ENCODE measurements at regions not wholly inside any gene's neighbourhood (a gene's known extent, or its start where the extent isn't known, plus 50 kb on each side); places are given as distances from the start of the nearest gene placed in this dataset.
"Not testable (repeated sequence)": the region's sequence is repeated elsewhere in the genome, so short reads cannot be mapped to it uniquely, and the experiment has no call there.

DNA sequence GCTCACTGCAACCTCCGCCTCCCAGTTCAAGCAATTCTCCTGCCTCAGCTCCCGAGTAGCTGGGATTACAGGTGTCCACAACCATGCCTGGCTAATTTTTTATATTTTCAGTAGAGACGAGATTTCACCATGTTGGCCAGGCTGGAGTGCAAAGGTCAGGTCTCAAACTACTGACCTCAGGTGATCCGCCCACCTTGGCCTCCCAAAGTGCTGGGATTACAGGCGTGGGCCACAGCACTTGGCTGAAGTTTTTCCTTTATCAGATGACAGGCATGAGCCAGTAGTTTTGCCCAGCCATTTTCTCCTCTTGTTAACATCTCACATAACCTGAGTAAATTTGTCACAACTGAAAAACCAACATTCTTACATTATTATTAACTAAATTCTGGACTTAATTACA, 470.7 kb upstream of the C16orf82 start:
- not testable (repeated sequence) for H3K4me3 Mint-ChIP-seq (ENCODE audit: low read depth); DNase-seq (ENCODE audit: low spot score); H3K27me3 Mint-ChIP-seq (ENCODE audit: low read depth); H3K9me3 Mint-ChIP-seq
- H3K27ac Mint-ChIP-seq, result peak overlapping the region; percentile 72
- peaks cover 17% of the 10 kb centered on the region for H3K36me3 Mint-ChIP-seq (ENCODE audit: low read depth)
- intact Hi-C loops (cut with micrococcal nuclease), result loop anchor here (10.0 kb wide), 3 partner anchors 579 to 769 kb away; no protein-coding TSS in a partner anchor
- peaks cover 66% of the 10 kb centered on the region for H3K4me1 Mint-ChIP-seq (ENCODE audit: low read depth)

DNA sequence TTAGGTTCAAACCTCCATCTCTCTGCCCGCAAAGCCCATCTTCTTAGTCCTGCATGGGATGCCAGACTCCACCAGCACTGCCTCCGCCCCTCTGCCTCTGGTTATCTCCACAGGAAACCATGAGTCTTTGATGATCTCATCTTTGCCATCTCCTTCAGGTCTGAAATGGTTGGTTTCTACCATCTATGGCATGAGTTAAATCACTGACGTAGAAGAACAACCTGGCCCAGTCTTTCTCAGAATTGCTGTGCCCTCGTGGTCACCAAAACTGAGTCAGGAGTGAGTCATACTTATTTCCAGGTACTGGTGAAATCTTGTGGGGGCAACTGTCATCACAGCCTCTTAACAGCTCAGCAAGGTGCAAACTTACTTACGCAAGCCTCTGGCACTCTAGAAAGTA, 468.7 kb upstream of the C16orf82 start:
- peak; percentile 82 for DNase-seq (ENCODE audit: low spot score)
- intact Hi-C loops (cut with micrococcal nuclease), result loop anchor here (1.0 to 10.0 kb wide), 8 partner anchors 67 to 805 kb away; no protein-coding TSS in a partner anchor
- Mint-ChIP-seq H3K4me1 (ENCODE audit: low read depth) (peaks cover 76% of the 10 kb centered on the region), H3K9me3 (peaks cover 4% of the 10 kb centered on the region), H3K4me3 (ENCODE audit: low read depth) (peak overlapping the region; percentile 51), H3K27me3 (ENCODE audit: low read depth) (no peaks in the 10 kb centered on the region), H3K27ac (peak overlapping the region; percentile 94), H3K36me3 (ENCODE audit: low read depth) (peaks cover 20% of the 10 kb centered on the region)

DNA sequence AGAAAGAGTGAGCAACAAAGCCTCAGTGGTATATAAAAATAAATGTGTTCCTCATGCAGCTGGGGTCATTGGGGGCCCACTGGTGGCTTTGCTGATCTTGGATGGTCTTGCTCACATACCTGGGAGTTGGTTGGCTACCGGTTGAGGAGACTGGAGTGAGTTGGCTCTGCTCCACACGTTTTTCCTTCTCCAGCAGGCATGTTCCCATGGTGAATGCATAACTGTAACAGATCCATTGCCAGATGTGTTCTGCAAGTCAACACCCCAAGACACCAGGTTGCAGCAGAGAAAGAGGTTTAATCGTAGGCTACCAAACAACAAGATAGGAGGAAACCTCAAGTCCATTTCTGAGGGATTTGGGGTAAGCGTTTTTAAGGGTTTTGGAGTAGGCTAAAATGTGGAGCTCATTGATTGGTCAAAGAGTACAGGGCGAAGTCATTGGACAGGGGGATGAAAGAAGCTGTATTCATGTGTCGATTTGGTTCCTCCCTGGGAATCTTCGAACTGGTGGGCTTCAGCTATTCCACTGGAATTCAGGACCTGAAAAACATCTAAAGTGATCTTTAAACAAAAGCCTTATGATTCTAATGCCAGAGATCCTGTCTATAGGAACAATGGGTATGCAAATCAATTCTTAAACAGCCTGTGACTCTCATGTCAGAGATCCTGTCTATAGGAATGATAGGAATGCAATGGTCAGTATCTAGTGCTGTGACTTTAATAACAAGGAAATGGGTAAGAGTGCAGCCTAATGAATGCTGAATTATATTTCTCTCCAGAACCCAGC, 467.5 kb upstream of the C16orf82 start:
- intact Hi-C loops (cut with micrococcal nuclease), result loop anchor here (1.0 to 10.0 kb wide), 8 partner anchors 66 to 804 kb away; no protein-coding TSS in a partner anchor
- Mint-ChIP-seq H3K36me3 (ENCODE audit: low read depth) (peaks cover 25% of the 10 kb centered on the region), H3K27me3 (ENCODE audit: low read depth) (no peaks in the 10 kb centered on the region), H3K4me1 (ENCODE audit: low read depth) (peaks cover 74% of the 10 kb centered on the region), H3K9me3 (peaks cover 4% of the 10 kb centered on the region), H3K27ac (peak overlapping the region; percentile 94), H3K4me3 (ENCODE audit: low read depth) (peak overlapping the region; percentile 57)
- no peak for DNase-seq (ENCODE audit: low spot score)

DNA sequence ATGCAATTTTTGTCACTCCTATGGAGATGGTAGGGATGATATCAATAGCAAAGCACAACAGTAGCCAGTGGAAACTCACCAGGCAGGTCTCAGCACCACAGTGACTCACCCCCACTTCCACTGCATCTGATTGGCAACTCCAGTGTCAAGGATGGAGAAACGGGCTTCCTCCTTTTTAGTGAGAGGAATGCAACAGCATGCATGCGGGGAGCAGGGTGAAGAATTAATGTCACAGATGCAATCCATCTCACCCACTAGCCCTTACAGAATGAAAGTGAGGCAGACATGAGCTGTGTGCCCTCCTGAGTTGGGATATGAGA, 467.0 kb upstream of the C16orf82 start:
- peak overlapping the region; percentile 48 for H3K4me3 Mint-ChIP-seq (ENCODE audit: low read depth)
- H3K27ac Mint-ChIP-seq, result peak overlapping the region; percentile 94
- peak; percentile 22 for DNase-seq (ENCODE audit: low spot score)
- peaks cover 75% of the 10 kb centered on the region for H3K4me1 Mint-ChIP-seq (ENCODE audit: low read depth)
- peaks cover 9% of the 10 kb centered on the region for H3K9me3 Mint-ChIP-seq
- intact Hi-C loops (cut with micrococcal nuclease), result loop anchor here (2.0 to 10.0 kb wide), 4 partner anchors 575 to 765 kb away; no protein-coding TSS in a partner anchor
- H3K27me3 Mint-ChIP-seq (ENCODE audit: low read depth), result no peaks in the 10 kb centered on the region
- H3K36me3 Mint-ChIP-seq (ENCODE audit: low read depth), result peaks cover 30% of the 10 kb centered on the region

DNA sequence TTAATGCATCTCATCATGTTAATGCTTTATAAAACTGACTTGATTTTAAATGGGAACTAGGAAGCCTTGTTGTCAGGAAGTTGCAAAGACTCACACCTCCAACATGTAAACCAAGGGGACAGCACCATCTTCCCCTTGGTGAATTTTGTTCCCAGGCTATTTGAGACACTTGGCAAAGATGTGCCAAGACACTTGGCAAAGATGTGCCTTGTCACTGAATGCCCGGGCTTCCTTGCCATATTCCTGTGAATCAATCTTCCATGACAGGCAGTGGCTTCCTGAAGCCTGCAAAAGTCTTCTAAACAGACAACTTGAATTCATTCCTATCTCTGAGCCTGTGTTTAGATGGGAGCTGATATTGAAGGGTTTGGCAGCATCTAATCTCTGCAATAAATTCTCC, 465.4 kb upstream of the C16orf82 start:
- Mint-ChIP-seq H3K4me3 (ENCODE audit: low read depth) (no peak overlapping the region), H3K27me3 (ENCODE audit: low read depth) (no peaks in the 10 kb centered on the region), H3K4me1 (ENCODE audit: low read depth) (peaks cover 80% of the 10 kb centered on the region), H3K27ac (peak overlapping the region; percentile 84), H3K36me3 (ENCODE audit: low read depth) (peaks cover 28% of the 10 kb centered on the region), H3K9me3 (peaks cover 9% of the 10 kb centered on the region)
- no peak for DNase-seq (ENCODE audit: low spot score)
- intact Hi-C loops (cut with micrococcal nuclease), result no loop called here

DNA sequence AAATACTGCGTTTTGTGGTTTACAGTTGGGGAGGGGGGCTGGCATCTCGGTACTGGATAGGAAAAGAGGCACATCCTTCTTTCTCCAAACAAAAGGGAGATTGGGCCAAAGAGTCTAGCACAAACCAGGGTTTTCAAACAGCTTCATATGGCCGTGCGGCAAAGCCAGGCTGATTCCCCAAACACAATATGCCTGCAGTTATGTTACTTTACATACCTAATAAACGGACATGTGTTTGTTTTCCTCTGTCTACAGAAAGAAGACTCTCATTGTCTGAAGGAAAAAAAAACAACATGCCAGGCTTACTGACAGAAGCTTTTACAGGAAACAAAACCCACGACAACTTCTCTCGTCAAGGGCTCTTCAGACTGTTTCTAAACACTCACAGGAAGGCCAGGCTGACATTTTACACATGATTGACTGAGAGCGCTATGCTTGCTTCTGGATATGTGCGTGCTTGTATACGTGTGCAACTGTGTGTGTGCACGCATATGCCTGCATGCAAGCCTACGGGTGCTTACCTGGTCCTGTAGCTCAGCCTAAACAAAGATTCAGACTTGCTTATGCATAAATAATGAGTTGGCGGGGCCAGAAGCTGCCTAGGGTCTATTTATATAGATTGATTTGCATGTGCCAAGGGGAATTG, 461.0 kb upstream of the C16orf82 start:
- Mint-ChIP-seq H3K9me3 (peaks cover 13% of the 10 kb centered on the region), H3K27me3 (ENCODE audit: low read depth) (no peaks in the 10 kb centered on the region), H3K4me1 (ENCODE audit: low read depth) (peaks cover 61% of the 10 kb centered on the region), H3K36me3 (ENCODE audit: low read depth) (peaks cover 19% of the 10 kb centered on the region), H3K4me3 (ENCODE audit: low read depth) (no peak overlapping the region), H3K27ac (peak overlapping the region; percentile 63)
- intact Hi-C loops (cut with micrococcal nuclease), result no loop called here
- no peak for DNase-seq (ENCODE audit: low spot score)

DNA sequence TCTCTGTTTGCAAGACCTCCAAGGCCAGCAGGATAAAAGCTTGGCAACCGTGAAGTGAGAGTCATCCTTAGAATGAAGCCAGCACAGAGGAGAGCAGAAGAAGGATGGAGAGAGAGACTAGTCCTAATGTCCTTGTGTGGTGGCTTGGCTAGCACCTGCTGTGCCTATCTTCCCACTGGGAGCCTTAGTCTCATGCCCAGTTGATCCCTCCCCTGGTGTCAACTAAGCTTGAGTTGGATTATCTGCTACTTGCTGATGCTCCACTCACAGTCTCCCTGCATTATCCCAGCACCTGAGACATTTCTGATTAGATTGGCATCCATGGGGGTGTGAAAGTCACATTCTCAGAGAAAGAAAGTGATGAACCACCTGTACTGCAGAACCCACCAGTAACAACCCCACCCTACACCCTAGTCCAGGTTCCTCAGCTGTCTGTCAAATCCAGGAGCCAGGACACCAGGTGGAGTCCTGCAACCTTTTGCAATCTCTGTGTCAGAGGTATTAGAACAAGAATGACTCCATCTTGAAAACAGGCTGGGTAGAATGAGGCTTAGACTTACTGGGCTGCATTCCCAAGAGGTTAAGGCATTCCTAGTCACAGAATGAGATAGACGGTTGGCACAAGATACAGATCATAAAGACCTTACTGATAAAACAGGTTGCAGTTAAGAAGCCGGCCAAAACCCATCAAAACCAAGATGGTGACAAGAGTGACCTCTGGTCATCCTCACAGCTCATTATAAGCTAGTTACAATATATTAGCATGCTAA, 460.2 kb upstream of the C16orf82 start:
- intact Hi-C loops (cut with micrococcal nuclease), result no loop called here
- Mint-ChIP-seq H3K27me3 (ENCODE audit: low read depth) (peaks cover 2% of the 10 kb centered on the region), H3K4me1 (ENCODE audit: low read depth) (peaks cover 53% of the 10 kb centered on the region), H3K27ac (no peak overlapping the region), H3K9me3 (peaks cover 13% of the 10 kb centered on the region), H3K4me3 (ENCODE audit: low read depth) (no peak overlapping the region), H3K36me3 (ENCODE audit: low read depth) (peaks cover 19% of the 10 kb centered on the region)
- DNase-seq (ENCODE audit: low spot score), result no peak

DNA sequence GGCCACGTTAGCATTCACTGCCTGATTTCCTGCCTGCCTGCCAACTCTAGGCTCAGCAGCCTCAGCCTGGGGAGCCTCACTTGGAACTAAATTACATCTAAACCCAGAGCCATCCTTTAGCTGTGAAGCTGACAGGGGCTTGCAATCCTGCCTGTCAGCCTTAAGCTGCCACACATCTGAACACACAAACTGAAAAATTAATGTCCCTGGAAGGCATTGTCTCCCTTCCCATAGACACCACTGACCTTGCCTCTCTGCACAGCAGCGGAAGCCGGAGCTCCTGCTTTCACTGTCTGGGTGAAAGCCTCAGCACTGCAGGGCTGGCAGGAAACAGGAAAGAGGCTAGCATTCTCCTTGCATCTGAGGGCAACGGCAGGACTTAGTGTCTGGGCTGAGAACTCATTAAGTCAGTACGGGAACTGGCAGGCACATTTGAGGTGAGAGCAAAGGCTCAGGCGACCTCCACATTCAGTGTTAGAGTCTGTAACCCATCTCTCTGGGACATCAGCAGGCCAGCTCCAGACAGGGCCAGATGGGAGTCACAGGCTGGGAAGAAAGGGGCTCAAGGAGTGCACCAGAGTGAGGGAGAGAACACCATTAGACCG, 452.4 kb upstream of the C16orf82 start:
- intact Hi-C loops (cut with micrococcal nuclease), result no loop called here
- Mint-ChIP-seq H3K4me1 (ENCODE audit: low read depth) (peaks cover 28% of the 10 kb centered on the region), H3K4me3 (ENCODE audit: low read depth) (peak overlapping the region; percentile 70), H3K27ac (peak overlapping the region; percentile 85), H3K36me3 (ENCODE audit: low read depth) (peaks cover 22% of the 10 kb centered on the region), H3K9me3 (peaks cover 24% of the 10 kb centered on the region), H3K27me3 (ENCODE audit: low read depth) (peaks cover 6% of the 10 kb centered on the region)
- no peak for DNase-seq (ENCODE audit: low spot score)

DNA sequence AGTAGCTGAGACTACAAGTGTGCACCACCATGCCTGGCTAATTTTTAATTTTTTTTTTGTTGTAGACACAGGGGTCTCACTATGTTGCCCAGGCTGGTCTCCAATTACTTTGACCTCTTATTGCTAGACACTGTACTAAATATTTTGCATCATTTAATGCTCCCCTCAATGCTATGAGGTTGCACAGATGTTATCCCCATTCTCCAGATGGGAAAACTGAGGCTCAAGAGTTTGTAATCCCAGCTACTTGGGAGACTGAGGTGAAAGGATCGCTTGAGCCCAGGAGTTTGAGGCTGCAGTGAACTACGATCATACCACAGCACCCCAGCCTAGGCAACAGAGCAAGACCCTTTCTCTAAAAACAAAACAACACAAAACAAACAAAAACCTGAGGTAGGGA, 443.3 kb upstream of the C16orf82 start:
- H3K4me1 Mint-ChIP-seq (ENCODE audit: low read depth), result peaks cover 22% of the 10 kb centered on the region
- no peak overlapping the region for H3K27ac Mint-ChIP-seq
- H3K9me3 Mint-ChIP-seq, result peaks cover 43% of the 10 kb centered on the region
- no peak overlapping the region for H3K4me3 Mint-ChIP-seq (ENCODE audit: low read depth)
- peaks cover 37% of the 10 kb centered on the region for H3K36me3 Mint-ChIP-seq (ENCODE audit: low read depth)
- no peak for DNase-seq (ENCODE audit: low spot score)
- H3K27me3 Mint-ChIP-seq (ENCODE audit: low read depth), result peaks cover 10% of the 10 kb centered on the region
- intact Hi-C loops (cut with micrococcal nuclease), result no loop called here

DNA sequence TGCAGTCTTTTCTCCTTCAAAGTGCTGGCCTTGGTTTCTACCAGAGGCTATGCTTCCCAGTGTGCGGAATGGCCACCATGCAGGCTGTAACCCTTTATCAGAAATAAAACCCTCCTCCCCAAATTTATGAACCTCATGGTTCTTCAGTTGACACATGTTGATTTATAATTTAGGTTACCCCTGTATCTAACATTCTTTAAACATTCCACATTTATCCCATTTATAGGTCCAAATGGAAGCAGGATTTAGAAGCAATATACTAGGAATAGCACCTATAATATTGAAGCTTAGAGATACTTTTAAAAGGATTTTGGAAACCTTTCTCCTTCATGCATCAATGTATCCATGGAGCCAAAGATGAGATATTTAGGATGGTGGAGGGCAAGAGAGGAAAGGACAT, 438.8 kb upstream of the C16orf82 start:
- Mint-ChIP-seq H3K27me3 (ENCODE audit: low read depth) (peaks cover 3% of the 10 kb centered on the region), H3K27ac (no peak overlapping the region), H3K4me3 (ENCODE audit: low read depth) (no peak overlapping the region), H3K36me3 (ENCODE audit: low read depth) (peaks cover 25% of the 10 kb centered on the region), H3K9me3 (peaks cover 70% of the 10 kb centered on the region), H3K4me1 (ENCODE audit: low read depth) (peaks cover 8% of the 10 kb centered on the region)
- intact Hi-C loops (cut with micrococcal nuclease), result no loop called here
- DNase-seq (ENCODE audit: low spot score), result no peak

DNA sequence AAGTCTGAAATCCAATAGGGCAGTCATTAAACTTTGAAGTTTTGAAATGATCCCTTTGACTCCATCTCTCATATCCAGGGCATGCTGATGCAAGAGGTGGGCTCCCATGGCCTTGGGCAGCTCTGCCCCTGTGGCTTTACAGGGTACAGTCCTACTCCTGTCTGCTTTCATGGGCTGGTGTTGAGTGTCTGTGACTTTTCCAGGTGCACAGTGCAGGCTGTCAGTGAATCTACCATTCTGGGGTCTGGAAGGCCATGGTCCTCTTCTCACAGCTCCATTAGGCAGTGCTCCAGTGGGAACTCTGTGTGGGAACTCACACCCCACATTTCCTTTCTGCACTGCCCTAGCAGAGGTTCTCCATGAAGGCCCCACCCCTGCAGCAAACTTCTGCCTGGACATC, 435.4 kb upstream of the C16orf82 start:
- intact Hi-C loops (cut with micrococcal nuclease); H3K27ac Mint-ChIP-seq; H3K27me3 Mint-ChIP-seq (ENCODE audit: low read depth); H3K4me3 Mint-ChIP-seq (ENCODE audit: low read depth); H3K4me1 Mint-ChIP-seq (ENCODE audit: low read depth); DNase-seq (ENCODE audit: low spot score): not testable (repeated sequence)
- Mint-ChIP-seq H3K36me3 (ENCODE audit: low read depth) (peaks cover 25% of the 10 kb centered on the region), H3K9me3 (peaks cover 78% of the 10 kb centered on the region)

DNA sequence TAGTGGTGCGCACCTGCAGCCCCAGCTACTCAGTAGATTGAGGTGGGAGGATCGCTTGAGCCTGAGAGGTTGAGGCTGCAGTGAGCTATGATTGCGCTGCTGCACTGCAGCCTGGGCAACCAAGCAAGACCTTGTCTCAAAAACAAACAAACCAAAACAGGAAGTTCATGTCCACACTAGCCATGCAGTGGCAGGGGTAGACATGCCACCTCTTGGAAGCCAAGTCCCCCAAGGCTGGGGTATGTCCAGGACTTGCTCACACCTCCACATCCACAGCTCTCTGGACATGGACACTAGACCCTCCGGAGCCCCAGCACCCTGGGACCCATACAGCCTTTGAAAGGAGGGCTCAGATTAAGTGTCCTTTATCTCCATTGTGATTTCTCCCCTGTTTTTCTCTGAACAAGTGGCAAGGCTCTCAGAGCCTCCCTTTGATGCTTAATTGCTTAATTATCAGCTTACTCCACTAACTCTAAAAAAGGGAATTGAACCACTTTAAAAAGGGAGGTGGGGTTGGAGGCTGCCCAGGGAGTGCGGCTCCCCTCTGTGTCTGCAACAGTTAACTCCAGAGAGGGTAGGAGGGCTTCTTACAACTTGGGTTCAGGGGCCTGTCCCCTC, 424.6 kb upstream of the C16orf82 start:
- Mint-ChIP-seq H3K4me3 (ENCODE audit: low read depth) (no peak overlapping the region), H3K4me1 (ENCODE audit: low read depth) (peaks cover 29% of the 10 kb centered on the region), H3K27me3 (ENCODE audit: low read depth) (no peaks in the 10 kb centered on the region), H3K9me3 (no peaks in the 10 kb centered on the region), H3K27ac (no peak overlapping the region), H3K36me3 (ENCODE audit: low read depth) (no peaks in the 10 kb centered on the region)
- DNase-seq (ENCODE audit: low spot score), result no peak
- intact Hi-C loops (cut with micrococcal nuclease), result no loop called here
